GM18511 (cell line): ENCODE measurements at regions not wholly inside any gene's neighbourhood (a gene's known extent, or its start where the extent isn't known, plus 50 kb on each side); places are given as distances from the start of the nearest gene placed in this dataset.

Experiments used
- ATAC-seq: cut with Tn5 transposase; IDR thresholded peaks from one replicate; pipeline ENCODE4 v1.9.1; 2021; ENCODE audit warnings: mild to moderate bottlenecking, moderate library complexity; ENCODE audit not compliant: unreplicated experiment

GRCh38 chr10:108735380-108735779 is 1187.9 kb downstream of the XPNPEP1 start:
- ATAC-seq: no peak

- no peak for ATAC-seq
Observed at GRCh38 chr10:108721874-108722273, 1201.4 kb downstream of the XPNPEP1 start.

GRCh38 chr10:108716352-108716751 is 1207.0 kb downstream of the XPNPEP1 start:
- no peak for ATAC-seq

- no peak for ATAC-seq
Observed at GRCh38 chr10:108709927-108710722, 1213.2 kb downstream of the XPNPEP1 start.

GRCh38 chr10:108708363-108708762 is 1214.9 kb downstream of the XPNPEP1 start:
- no peak for ATAC-seq

GRCh38 chr10:108696792-108697477 is 1226.4 kb downstream of the XPNPEP1 start:
- peak; percentile 93 for ATAC-seq

- ATAC-seq: no peak
Observed at GRCh38 chr10:108691126-108691525, 1232.2 kb downstream of the XPNPEP1 start.

- no peak for ATAC-seq
Observed at GRCh38 chr10:108690530-108690929, 1232.8 kb downstream of the XPNPEP1 start.

- ATAC-seq: no peak
Observed at GRCh38 chr10:108689891-108690290, 1233.4 kb downstream of the XPNPEP1 start.

GRCh38 chr10:108688314-108688713 is 1235.0 kb downstream of the XPNPEP1 start:
- ATAC-seq: peak; percentile 79

- no peak for ATAC-seq
Observed at GRCh38 chr10:108685863-108686531, 1237.3 kb downstream of the XPNPEP1 start.

GRCh38 chr10:108684431-108684830 is 1238.9 kb downstream of the XPNPEP1 start:
- ATAC-seq: no peak

GRCh38 chr10:108673741-108674140 is 1249.6 kb downstream of the XPNPEP1 start:
- no peak for ATAC-seq

- no peak for ATAC-seq
Observed at GRCh38 chr10:108663587-108663986, 1259.7 kb downstream of the XPNPEP1 start.

GRCh38 chr10:108662975-108663374 is 1260.3 kb downstream of the XPNPEP1 start:
- no peak for ATAC-seq

GRCh38 chr10:108655057-108655456 is 1268.3 kb downstream of the XPNPEP1 start:
- ATAC-seq: no peak

GRCh38 chr10:108653531-108653930 is 1269.8 kb downstream of the XPNPEP1 start:
- ATAC-seq: no peak

- no peak for ATAC-seq
Observed at GRCh38 chr10:108639010-108639409, 1284.3 kb downstream of the XPNPEP1 start.

GRCh38 chr10:108638225-108638624 is 1285.1 kb downstream of the XPNPEP1 start:
- ATAC-seq: no peak

GRCh38 chr10:108633046-108633445 is 1290.3 kb downstream of the XPNPEP1 start:
- no peak for ATAC-seq

GRCh38 chr10:108632144-108632543 is 1291.2 kb downstream of the XPNPEP1 start:
- peak; percentile 12 for ATAC-seq

- ATAC-seq: peak; percentile 94
Observed at GRCh38 chr10:108631332-108631731, 1292.0 kb downstream of the XPNPEP1 start.
